NCI-H2029 (cell line): ENCODE measurements at regions not wholly inside any gene's neighbourhood (a gene's known extent, or its start where the extent isn't known, plus 50 kb on each side); places are given as distances from the start of the nearest gene placed in this dataset.
"Not testable (repeated sequence)": the region's sequence is repeated elsewhere in the genome, so short reads cannot be mapped to it uniquely, and the experiment has no call there.

ENCODE experiments used
- DNase-seq: peaks from one replicate; lab custom pipeline; 2025; lab: John Stamatoyannopoulos, UW

- DNase-seq = no peak
Measured at GRCh38 chr1:228868731-228869024, 133.4 kb downstream of the RHOU start.

GRCh38 chr1:228869312-228869824 lies 134.1 kb downstream of the RHOU start:
- DNase-seq = no peak

GRCh38 chr1:228870041-228870713 lies 134.9 kb downstream of the RHOU start:
- no peak for DNase-seq

GRCh38 chr1:228871314-228872061 lies 136.2 kb downstream of the RHOU start:
- DNase-seq = no peak

GRCh38 chr1:228872080-228872479 lies 136.8 kb downstream of the RHOU start:
- no peak for DNase-seq

- no peak for DNase-seq
Measured at GRCh38 chr1:228873709-228874108, 138.4 kb downstream of the RHOU start.

- no peak for DNase-seq
Measured at GRCh38 chr1:228875741-228876140, 140.5 kb downstream of the RHOU start.

GRCh38 chr1:228876187-228876586 lies 140.9 kb downstream of the RHOU start:
- no peak for DNase-seq

GRCh38 chr1:228879164-228879563 lies 143.9 kb downstream of the RHOU start:
- no peak for DNase-seq

- DNase-seq = no peak
Measured at GRCh38 chr1:228882041-228882770, 146.9 kb downstream of the RHOU start.

- no peak for DNase-seq
Measured at GRCh38 chr1:228882771-228883450, 147.6 kb downstream of the RHOU start.

- no peak for DNase-seq
Measured at GRCh38 chr1:228883535-228883934, 148.3 kb downstream of the RHOU start.

- no peak for DNase-seq
Measured at GRCh38 chr1:228884196-228884595, 148.9 kb downstream of the RHOU start.

GRCh38 chr1:228884615-228885566 lies 149.6 kb downstream of the RHOU start:
- no peak for DNase-seq

GRCh38 chr1:228885845-228886244 lies 150.6 kb downstream of the RHOU start:
- no peak for DNase-seq

- DNase-seq = no peak
Measured at GRCh38 chr1:228887101-228887500, 151.8 kb downstream of the RHOU start.

- DNase-seq = no peak
Measured at GRCh38 chr1:228887960-228888359, 152.7 kb downstream of the RHOU start.

- no peak for DNase-seq
Measured at GRCh38 chr1:228889289-228889688, 154.0 kb downstream of the RHOU start.

- DNase-seq = no peak
Measured at GRCh38 chr1:228891272-228892034, 156.2 kb downstream of the RHOU start.

- DNase-seq = not testable (repeated sequence)
Measured at GRCh38 chr1:228892200-228892599, 156.9 kb downstream of the RHOU start.
